Endothelial cell of umbilical vein (primary cell): ENCODE measurements at regions not wholly inside any gene's neighbourhood (a gene's known extent, or its start where the extent isn't known, plus 50 kb on each side); places are given as distances from the start of the nearest gene placed in this dataset.
A peak's percentile ranks its signal among the peaks of the same experiment; 100 is the strongest.

Experiments used
- BruUV-seq: library from RNA; stranded (reverse); fragments of 400-500 nt; replicated peaks from 2 replicates; lab custom pipeline; 2021; lab: Mats Ljungman, UMichigan
- CTCF ChIA-PET: fragments of 300-600, 350-600 bp; sonication (Branson Sonifier 250); formaldehyde crosslinking; loops from one replicate; lab custom pipeline; 2021; ENCODE audit warnings: antibody characterized with exemption, inconsistent platforms; lab: Charles Lee
- POLR2A ChIA-PET: fragments of 300-600, 350-600 bp; sonication (Branson Sonifier 250); formaldehyde crosslinking; loops from one replicate; lab custom pipeline; 2021; ENCODE audit warnings: antibody characterized with exemption, inconsistent platforms; lab: Charles Lee
- DNase-seq: peaks from one replicate; pipeline ENCODE4 v3.0.0-alpha.2; 2011; ENCODE audit warnings: low read depth, low spot score
- FAIRE-seq: peaks from 2 replicates; lab custom pipeline; 2011; peaks lifted over from hg19 to GRCh38; lab: Jason Lieb, UNC
- H2AFZ ChIP-seq: 2 replicates; pipeline ENCODE4 v1.6.0; 2012; ENCODE audit warnings: low read depth, low read length, control low read depth, inconsistent platforms
- H3K27ac ChIP-seq: 2 replicates; pipeline ENCODE4 v1.5.1; 2011; ENCODE audit warnings: low read depth, mild to moderate bottlenecking, control low read depth, low read length, moderate library complexity; ENCODE audit not compliant: insufficient read depth
- H3K27me3 ChIP-seq, 2 experiments: 2 replicates each; pipeline versions ENCODE4 v1.6.0 to v1.6.1; 2011; ENCODE audit warnings: low read length in 2 of 2, mixed read lengths in 1 of 2; ENCODE audit not compliant: control insufficient read depth in 2 of 2, insufficient read depth in 2 of 2
- H3K36me3 ChIP-seq, 2 experiments: 2 replicates in 1 of 2; 3 replicates in 1 of 2; pipeline ENCODE4 v1.5.1; 2011; ENCODE audit warnings: low read length in 2 of 2, mild to moderate bottlenecking in 1 of 2, moderate library complexity in 1 of 2; ENCODE audit not compliant: control insufficient read depth in 2 of 2, insufficient read depth in 2 of 2; ENCODE audit errors: extremely low read depth in 1 of 2
- H3K4me1 ChIP-seq: 3 replicates; pipeline ENCODE4 v1.5.1; 2011; ENCODE audit warnings: mild to moderate bottlenecking, low read length; ENCODE audit not compliant: control insufficient read depth, insufficient read depth; ENCODE audit errors: extremely low read depth
- H3K4me2 ChIP-seq: 2 replicates; pipeline ENCODE4 v1.6.1; 2011; ENCODE audit warnings: low read length, control low read depth, mixed read lengths; ENCODE audit not compliant: insufficient read depth
- H3K4me3 ChIP-seq, 3 experiments: fragments of 200-600 bp in 1 of 3; sonication (generic), shearing (Covaris generic) in 1 of 3; replicated peaks in 1 of 3; 2 replicates each; pipeline ENCODE4 v1.5.1; 2011 to 2016; ENCODE audit warnings: control low read depth in 3 of 3, low read length in 3 of 3, mild to moderate bottlenecking in 2 of 3, inconsistent platforms in 1 of 3, low read depth in 1 of 3, moderate library complexity in 1 of 3; ENCODE audit not compliant: insufficient read depth in 1 of 3
- H3K79me2 ChIP-seq: 2 replicates; pipeline ENCODE4 v1.6.0; 2012; ENCODE audit warnings: low read length, inconsistent platforms; ENCODE audit not compliant: control insufficient read depth, insufficient read depth
- H3K9ac ChIP-seq: replicated peaks from 2 replicates; pipeline ENCODE3; 2011; ENCODE audit warnings: low read length, control low read depth; ENCODE audit not compliant: insufficient read depth; ENCODE audit errors: extremely low read depth
- H3K9me1 ChIP-seq: replicated peaks from 3 replicates; pipeline ENCODE4 v1.6.0; 2011; ENCODE audit warnings: mild to moderate bottlenecking, low read length; ENCODE audit not compliant: control insufficient read depth, insufficient read depth; ENCODE audit errors: extremely low read depth
- H3K9me3 ChIP-seq: replicated peaks from 2 replicates; pipeline ENCODE4 v1.5.1; 2012; ENCODE audit warnings: low read length, inconsistent platforms; ENCODE audit not compliant: control insufficient read depth, insufficient read depth
- H4K20me1 ChIP-seq: replicated peaks from 2 replicates; pipeline ENCODE3; 2011; ENCODE audit warnings: mild to moderate bottlenecking, low read length; ENCODE audit not compliant: control insufficient read depth, insufficient read depth; ENCODE audit errors: extremely low read depth
- EZH2 ChIP-seq: IDR thresholded peaks from 2 replicates; pipeline ENCODE4 v1.6.1; 2012; ENCODE audit warnings: borderline replicate concordance, low read depth, mild to moderate bottlenecking, moderate library complexity, low read length, inconsistent platforms; ENCODE audit not compliant: severe bottlenecking
- FOS ChIP-seq: IDR thresholded peaks from 2 replicates; pipeline ENCODE4 v1.6.1; 2011; ENCODE audit warnings: mild to moderate bottlenecking, low read length, moderate library complexity, borderline replicate concordance; ENCODE audit not compliant: insufficient read depth
- GATA2 ChIP-seq: IDR thresholded peaks from 2 replicates; pipeline ENCODE4 v1.7.0; 2011; ENCODE audit warnings: low read depth, mild to moderate bottlenecking, moderate library complexity, mixed read lengths, low read length; ENCODE audit not compliant: insufficient read length, insufficient read depth
- JUN ChIP-seq: IDR thresholded peaks from 2 replicates; pipeline ENCODE4 v1.6.1; 2011; ENCODE audit warnings: borderline replicate concordance, low read depth; ENCODE audit not compliant: insufficient read length, insufficient read depth
- MAX ChIP-seq: IDR thresholded peaks from 2 replicates; pipeline ENCODE4 v1.6.1; 2011; ENCODE audit not compliant: insufficient read depth, insufficient read length
- MYC ChIP-seq: IDR thresholded peaks from one replicate; pipeline ENCODE4 v1.6.1; 2011; ENCODE audit warnings: mild to moderate bottlenecking, low read depth, low read length
- POLR2A ChIP-seq: IDR thresholded peaks from 2 replicates; pipeline ENCODE4 v1.6.1; 2012; ENCODE audit warnings: low read depth, mild to moderate bottlenecking, control low read depth, low read length
- POLR2AphosphoS5 ChIP-seq: IDR thresholded peaks from 2 replicates; pipeline ENCODE4 v1.6.1; 2012; ENCODE audit warnings: low read depth, mild to moderate bottlenecking, control low read depth, low read length, moderate library complexity; ENCODE audit not compliant: insufficient read depth
- dilution Hi-C: fragments of 300-500 bp; cut with MboI; formaldehyde crosslinking; loops from one replicate; pipeline ENCODE4 v1.15.0; 2019; ENCODE audit warnings: low sequenced_read_pairs; ENCODE audit not compliant: extremely low pct_ligation_motif_present
- intact Hi-C: fragments of 100-400 bp; cut with micrococcal nuclease; formaldehyde crosslinking; loops from one replicate; pipeline ENCODE4 v1.10.0; 2022
- TF ChIP-seq, protein P1 (sequence below), 2 donors: IDR thresholded peaks; 1 replicate in 1 of 2; 2 replicates in 1 of 2; pipeline ENCODE4 v1.5.1; 2011; ENCODE audit warnings: low read length in 2 of 2, mild to moderate bottlenecking in 2 of 2, moderate library complexity in 2 of 2, control low read depth in 1 of 2, inconsistent platforms in 1 of 2, low read depth in 1 of 2; ENCODE audit not compliant: insufficient read depth in 1 of 2; ENCODE audit errors: extremely low read depth in 1 of 2

DNA sequence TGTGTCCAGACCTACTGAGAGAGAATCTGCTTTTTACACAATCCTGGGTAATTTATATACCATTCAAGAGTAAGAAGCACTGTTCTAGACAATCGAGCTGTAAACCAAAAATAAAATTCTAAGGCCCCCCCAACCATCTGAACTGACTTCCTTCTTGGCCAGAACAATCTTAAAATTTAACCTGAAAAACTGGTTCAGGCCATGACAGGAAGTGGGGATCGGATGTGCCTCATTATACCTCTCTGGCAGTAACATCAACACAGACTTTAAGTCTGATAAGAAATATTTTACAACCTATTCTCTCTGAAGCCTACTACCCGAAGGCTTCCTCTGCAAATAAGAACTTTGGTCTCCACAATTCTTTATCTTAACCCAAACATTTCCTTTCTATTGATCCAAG is 75.2 kb upstream of the KIF5B start:
- ChIA-PET CTCF (interaction anchor here (1.0 to 1.3 kb wide), 2 partner anchors 24 to 61 kb away, joined by 3 to 5 read pairs; no protein-coding TSS in a partner anchor), POLR2A (no interaction called here)
- intact Hi-C loops, result loop anchor here (1.0 to 5.0 kb wide), 3 partner anchors 18 to 74 kb away; partner anchors contain the start of gene KIF5B
- Histone ChIP-seq H3K27ac (peak overlapping the region; percentile 69), H3K36me3 (no peaks in the 10 kb centered on the region), H3K4me2 (peak overlapping the region; percentile 44), H3K4me1 (peaks cover 16% of the 10 kb centered on the region), H3K4me3 (no peak overlapping the region), H2AFZ (peak overlapping the region; percentile 13), H3K9me3 (no peaks in the 10 kb centered on the region), H4K20me1 (no peaks in the 10 kb centered on the region), H3K9ac (peak overlapping the region; percentile 33), H3K79me2 (no peaks in the 10 kb centered on the region), H3K27me3 (peaks cover 0 to 2% of the 10 kb centered on the region in 2 experiments), H3K9me1 (no peaks in the 10 kb centered on the region)
- DNase-seq (peak; percentile 74), FAIRE-seq (peak; percentile 79)
- TF ChIP-seq GATA2, result peak; percentile 26
- no peak for TF ChIP-seq FOS
- no TSS peak for BruUV-seq
- dilution Hi-C loops, result no loop called here

- Histone ChIP-seq H3K9me1 (no peaks in the 10 kb centered on the region), H3K4me3 (no peak overlapping the region), H2AFZ (peak overlapping the region; percentile 13), H3K36me3 (no peaks in the 10 kb centered on the region), H3K27me3 (peaks cover 0 to 2% of the 10 kb centered on the region in 2 experiments), H4K20me1 (no peaks in the 10 kb centered on the region), H3K79me2 (no peaks in the 10 kb centered on the region), H3K9me3 (no peaks in the 10 kb centered on the region), H3K4me1 (peaks cover 16% of the 10 kb centered on the region), H3K4me2 (peak overlapping the region; percentile 44), H3K27ac (peak overlapping the region; percentile 69), H3K9ac (no peak overlapping the region)
- TF ChIP-seq EZH2 (no peak), MYC (no peak), POLR2A (no peak), MAX (no peak), GATA2 (no peak), FOS (no peak), JUN (no peak), POLR2AphosphoS5 (no peak)
- TF ChIP-seq, protein P1, sequence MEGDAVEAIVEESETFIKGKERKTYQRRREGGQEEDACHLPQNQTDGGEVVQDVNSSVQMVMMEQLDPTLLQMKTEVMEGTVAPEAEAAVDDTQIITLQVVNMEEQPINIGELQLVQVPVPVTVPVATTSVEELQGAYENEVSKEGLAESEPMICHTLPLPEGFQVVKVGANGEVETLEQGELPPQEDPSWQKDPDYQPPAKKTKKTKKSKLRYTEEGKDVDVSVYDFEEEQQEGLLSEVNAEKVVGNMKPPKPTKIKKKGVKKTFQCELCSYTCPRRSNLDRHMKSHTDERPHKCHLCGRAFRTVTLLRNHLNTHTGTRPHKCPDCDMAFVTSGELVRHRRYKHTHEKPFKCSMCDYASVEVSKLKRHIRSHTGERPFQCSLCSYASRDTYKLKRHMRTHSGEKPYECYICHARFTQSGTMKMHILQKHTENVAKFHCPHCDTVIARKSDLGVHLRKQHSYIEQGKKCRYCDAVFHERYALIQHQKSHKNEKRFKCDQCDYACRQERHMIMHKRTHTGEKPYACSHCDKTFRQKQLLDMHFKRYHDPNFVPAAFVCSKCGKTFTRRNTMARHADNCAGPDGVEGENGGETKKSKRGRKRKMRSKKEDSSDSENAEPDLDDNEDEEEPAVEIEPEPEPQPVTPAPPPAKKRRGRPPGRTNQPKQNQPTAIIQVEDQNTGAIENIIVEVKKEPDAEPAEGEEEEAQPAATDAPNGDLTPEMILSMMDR (IDR thresholded peaks at IDR 0.05; ENCODE audit: extremely low read depth in 1 of 2, insufficient read depth in 1 of 2, low read depth in 1 of 2, low read length in 2 of 2), result no peak
- CTCF ChIA-PET, result interaction anchor here (1.0 to 1.3 kb wide), 2 partner anchors 24 to 62 kb away, joined by 3 to 5 read pairs; no protein-coding TSS in a partner anchor
- dilution Hi-C loops (no loop called here), intact Hi-C loops (loop anchor here (1.0 to 5.0 kb wide), 3 partner anchors 19 to 75 kb away; partner anchors contain the start of gene KIF5B)
- DNase-seq (peak; percentile 33), FAIRE-seq (no peak)
- POLR2A ChIA-PET, result interaction anchor here (0.7 kb wide), 1 partner anchor 9 kb away, joined by 3 read pairs; no protein-coding TSS in a partner anchor
- BruUV-seq, result no TSS peak
These were observed 74.6 kb upstream of the KIF5B start for GRCh38 chr10:32130788-32131187.
